GM19455 (cell line): ENCODE measurements at regions not wholly inside any gene's neighbourhood (a gene's known extent, or its start where the extent isn't known, plus 50 kb on each side); places are given as distances from the start of the nearest gene placed in this dataset.

Experiments used
- ATAC-seq: cut with Tn5 transposase; IDR thresholded peaks from one replicate; pipeline ENCODE4 v1.9.1; 2021; ENCODE audit not compliant: unreplicated experiment

DNA sequence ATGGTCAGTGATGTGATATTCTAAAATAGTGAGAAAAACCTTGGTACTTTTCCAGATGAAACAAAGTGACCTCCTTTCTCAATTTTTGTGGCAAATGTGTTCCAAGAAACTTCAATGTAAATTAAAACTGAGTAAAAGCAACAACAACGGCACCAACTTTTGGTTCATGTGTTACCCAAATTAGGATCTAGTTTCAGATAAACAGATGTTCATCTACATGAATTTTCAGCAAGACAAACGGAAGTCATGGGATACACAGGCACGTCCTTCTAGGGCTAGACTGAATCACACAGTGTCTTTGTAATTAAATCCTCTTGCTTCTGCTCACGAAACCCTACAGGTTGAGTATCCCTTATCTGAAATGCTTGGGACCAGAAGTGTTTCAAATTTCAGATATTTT, 915.2 kb downstream of the TFAP2A start:
- no peak for ATAC-seq

DNA sequence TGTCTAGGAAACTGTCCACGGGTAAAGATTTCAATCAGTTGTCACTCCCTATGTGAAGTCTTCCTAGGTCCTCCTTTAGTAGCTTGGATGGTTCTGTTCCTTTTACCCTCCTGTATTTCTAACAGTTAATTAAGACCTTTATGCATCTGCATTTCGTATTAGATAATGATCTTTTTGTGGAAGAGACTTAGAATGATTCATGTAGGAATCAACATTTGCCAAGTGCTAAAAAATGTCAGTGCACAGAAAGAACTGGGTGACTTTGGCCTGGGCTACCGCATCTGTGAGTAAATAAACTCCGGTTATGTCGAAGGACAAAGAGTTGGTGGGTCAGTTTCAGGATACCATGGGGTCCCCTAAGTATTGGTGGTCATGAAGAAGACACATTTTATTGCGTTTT, 918.0 kb downstream of the TFAP2A start:
- ATAC-seq = no peak

DNA sequence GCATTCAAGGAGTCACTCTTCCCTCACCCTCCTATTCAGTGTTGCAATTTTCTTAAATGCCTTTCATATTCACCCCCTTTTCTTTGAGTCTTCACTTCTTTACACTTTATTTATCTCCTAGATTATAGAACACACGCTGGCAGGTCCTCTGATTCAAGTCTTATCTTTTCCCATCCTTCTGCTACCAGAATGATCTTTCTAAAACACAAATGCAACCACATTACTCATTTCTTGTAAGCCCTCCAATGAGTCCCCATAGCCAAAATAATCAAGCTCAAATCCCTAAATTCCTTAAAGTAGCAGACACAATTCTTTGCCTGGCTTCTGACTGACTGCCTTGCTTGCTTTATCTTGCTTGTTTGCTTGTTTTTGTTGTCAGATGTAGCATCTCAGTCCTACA, 920.0 kb downstream of the TFAP2A start:
- no peak for ATAC-seq

DNA sequence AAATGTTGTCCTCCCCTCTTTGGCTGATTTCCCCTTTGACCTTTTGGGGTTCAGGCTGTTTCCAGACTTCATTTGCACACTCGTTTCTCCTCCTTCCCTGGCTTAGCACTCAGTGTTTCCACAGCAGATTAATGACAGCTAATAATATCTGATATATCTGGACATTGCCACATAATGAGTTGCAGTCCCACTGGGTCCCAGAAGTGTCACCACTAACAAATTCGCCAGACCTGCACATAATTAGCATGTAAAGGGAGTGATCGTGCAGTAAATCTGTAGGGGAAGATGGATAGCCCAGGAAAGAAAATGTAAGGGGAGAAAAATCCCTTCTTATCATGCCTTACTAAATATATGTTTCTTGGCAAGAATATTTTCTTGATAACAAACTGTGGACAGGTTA, 922.1 kb downstream of the TFAP2A start:
- no peak for ATAC-seq

DNA sequence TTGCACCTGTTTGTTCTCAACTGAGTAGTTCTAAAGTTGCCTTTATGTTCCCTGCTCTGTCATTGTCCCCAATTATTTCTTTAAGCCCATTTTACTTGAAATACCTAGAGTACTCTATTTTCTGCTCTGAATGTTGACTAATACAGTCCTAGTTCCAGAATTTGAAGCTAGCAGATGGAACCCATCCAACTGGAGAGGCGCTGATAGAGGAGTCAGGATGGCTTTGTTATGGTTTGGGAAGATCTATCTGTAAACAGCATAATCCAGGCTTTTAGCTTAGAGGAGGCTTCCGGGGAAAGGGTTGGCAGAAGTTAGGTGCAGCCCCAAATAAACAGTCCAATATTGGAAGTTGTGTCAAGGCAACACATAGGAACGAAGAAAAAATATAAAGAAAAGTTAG, 927.7 kb downstream of the TFAP2A start:
- no peak for ATAC-seq

GRCh38 chr6:9485992-9486391, 928.9 kb downstream of the TFAP2A start:
- ATAC-seq = no peak

- ATAC-seq = no peak
Observed at GRCh38 chr6:9484686-9485085, 930.2 kb downstream of the TFAP2A start.

- ATAC-seq = no peak
Observed at GRCh38 chr6:9484091-9484490, 930.8 kb downstream of the TFAP2A start.

- ATAC-seq = no peak
Observed at GRCh38 chr6:9482030-9482738, 932.7 kb downstream of the TFAP2A start.

DNA sequence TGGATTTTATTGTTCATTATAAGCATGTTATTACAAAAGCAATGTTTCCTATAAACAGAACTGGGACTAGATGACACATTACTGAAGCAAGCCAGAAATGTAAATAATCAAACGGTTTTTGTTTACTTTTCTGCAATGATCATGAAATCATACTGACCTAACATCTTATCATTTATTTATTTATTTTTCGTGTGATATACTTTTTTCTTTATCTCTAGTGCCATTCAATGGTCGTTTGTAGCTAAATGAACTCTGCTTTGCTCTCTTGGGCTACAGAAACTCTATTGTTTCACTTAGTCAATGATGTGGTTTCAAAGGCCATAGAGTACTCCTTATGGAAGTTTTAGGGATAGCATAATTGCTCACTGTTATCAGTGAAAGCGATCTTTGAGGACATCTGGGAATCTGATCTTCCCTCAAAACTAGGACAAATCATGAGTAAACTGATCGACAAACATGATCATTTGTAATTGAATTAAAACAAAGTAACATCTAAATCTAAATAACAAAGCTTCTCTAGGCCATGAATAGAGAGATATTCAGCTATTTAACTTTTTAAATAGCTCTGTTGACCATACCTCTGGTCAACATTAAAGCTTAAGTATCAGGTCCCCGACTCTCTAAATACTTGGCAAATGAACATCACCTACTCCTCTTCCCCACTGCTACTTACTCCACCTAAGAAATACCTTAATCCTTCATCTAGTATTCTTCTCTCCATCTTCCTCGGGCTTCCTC, 933.4 kb downstream of the TFAP2A start:
- ATAC-seq = no peak

GRCh38 chr6:9468277-9468676, 946.6 kb downstream of the TFAP2A start:
- ATAC-seq = no peak

DNA sequence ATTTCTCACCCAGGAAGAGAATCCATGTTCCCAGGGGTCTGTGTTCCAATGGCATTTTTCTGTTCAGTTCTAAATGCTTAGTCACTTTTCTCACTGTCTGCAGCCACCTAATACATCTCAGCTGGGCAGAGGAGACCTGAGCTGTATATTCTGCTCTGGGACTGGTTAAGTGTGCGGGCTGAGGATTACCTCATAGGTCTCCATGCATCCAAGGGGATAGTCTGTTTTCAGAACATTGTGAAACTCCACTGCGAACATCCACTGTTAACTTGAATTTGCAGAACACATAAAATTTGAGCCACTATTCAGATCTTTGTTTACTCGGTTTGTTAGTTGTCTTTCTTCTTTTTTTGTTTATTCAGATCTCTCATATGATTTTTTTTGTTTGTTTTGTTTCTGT, 947.1 kb downstream of the TFAP2A start:
- ATAC-seq = no peak

- ATAC-seq = no peak
Observed at GRCh38 chr6:9464583-9464982, 950.3 kb downstream of the TFAP2A start.

DNA sequence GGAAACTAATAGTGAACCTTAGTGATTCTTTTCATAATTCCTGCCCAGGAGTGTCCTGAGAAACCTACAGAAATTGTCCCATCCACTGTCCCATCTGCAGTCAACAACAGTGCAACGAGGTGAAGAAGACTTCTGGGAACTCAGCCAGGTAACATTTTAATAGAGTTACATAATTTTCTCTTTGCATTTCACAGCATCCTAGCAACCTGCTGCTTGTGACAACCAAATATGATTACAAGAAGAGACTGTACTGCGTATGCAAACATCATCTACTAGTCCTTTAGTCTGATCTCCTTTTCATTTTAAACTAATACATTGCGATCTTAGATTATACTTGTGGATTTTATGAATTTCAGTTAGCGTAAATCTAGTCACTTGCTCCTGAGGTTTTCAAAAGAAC, 951.6 kb downstream of the TFAP2A start:
- no peak for ATAC-seq

- no peak for ATAC-seq
Observed at GRCh38 chr6:9461188-9461587, 953.7 kb downstream of the TFAP2A start.

DNA sequence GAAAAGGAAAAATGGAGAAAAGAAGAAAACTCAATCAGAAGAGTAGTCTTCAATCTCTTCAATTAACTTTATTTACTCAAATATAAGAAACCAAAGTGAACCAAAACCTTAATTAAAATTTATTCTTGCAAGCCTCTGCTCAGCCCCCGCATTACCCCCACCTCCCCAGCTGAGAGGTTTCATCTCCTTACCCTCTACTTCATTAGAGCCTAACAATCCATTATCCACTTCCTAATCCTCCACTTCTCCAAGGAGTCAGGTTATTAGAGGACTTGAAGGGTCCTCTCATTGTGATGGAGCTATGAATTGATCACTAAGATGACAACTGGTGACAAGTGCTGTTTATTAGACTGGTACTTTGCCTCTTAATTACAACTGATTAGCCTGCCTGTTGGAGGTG, 956.5 kb downstream of the TFAP2A start:
- ATAC-seq = no peak

- no peak for ATAC-seq
Observed at GRCh38 chr6:9455864-9456658, 958.8 kb downstream of the TFAP2A start.

DNA sequence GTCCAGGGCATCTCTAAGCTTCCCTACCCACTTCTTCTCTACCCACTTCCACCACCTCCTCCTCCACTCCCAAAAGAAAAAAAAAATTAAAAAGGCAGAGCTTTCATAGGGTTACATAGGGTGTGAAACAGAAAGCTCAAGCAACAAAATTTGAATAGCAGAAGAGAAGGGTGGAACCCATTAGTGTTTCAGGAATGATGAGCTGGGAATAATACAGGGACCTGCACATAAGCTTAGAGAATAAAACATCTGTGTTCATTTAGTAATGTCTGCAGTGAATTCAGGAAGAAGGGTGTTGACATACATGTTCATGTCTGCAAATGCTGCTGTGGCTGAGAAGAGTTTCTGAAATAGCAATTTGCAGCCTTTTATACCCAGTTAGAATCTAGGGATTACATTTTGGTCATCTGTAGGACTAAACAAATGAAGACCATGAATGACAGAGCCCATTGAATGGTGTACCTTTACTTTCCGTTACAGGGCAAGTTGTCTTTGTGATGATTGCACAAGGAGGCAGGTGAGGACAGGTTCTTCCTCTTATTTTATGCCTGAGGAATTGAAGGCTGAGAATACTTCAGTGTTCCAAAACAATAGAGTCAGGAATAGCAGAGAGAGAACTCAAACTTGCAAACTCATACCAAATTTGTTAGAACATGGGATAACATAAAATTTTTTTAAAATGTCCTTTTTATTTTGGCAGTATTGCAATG, 975.1 kb downstream of the TFAP2A start:
- no peak for ATAC-seq

DNA sequence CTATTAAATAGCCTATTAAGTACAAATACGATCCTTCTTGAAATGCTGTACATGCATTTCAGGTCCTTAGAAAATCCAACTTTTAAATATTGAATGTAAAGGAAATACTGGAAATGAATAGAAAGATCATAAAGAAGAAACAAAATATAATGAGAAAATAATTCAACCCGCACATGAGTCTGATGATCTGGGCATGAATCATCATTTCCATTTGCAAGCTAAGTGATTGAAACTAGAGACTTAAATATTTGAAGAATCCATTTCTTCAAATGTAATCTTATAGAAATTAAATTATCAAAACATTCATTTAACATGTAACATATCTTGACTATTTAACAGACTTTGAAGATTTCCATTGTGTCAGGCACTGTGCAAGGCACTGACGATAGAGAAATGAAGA, 977.0 kb downstream of the TFAP2A start:
- ATAC-seq = no peak

DNA sequence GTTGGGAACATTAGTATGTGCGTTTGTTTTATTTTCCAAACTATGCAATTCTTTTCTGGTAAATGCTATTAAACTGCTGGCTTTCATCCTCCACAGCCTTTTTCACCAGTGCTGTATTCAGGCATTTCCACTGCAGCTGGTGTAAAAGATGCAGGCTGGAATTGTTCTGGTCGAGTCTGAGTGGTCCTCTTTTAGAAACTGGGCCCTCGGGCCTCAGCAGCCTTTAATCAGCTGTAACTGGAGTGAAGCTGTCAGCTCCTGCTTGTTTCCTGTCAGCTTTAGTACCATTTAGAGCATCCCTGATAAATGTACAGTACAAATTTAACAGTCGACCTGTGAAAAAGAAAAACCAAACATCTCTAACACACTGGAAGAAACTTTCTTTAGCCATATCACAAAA, 979.6 kb downstream of the TFAP2A start:
- no peak for ATAC-seq

- ATAC-seq = no peak
Observed at GRCh38 chr6:9431945-9432344, 982.9 kb downstream of the TFAP2A start.
